BJ (cell line): ENCODE measurements at regions not wholly inside any gene's neighbourhood (a gene's known extent, or its start where the extent isn't known, plus 50 kb on each side); places are given as distances from the start of the nearest gene placed in this dataset.

Experiments used
- CTCF ChIA-PET: fragments of 350-600 bp; formaldehyde crosslinking; extraction: SDS; loops from one replicate; lab custom pipeline; 2021; ENCODE audit warnings: antibody characterized with exemption, inconsistent platforms; lab: Yijun Ruan, JAX
- POLR2A ChIA-PET: fragments of 300-600 bp; sonication (Branson Sonifier 250); formaldehyde crosslinking; extraction: SDS; loops from one replicate; lab custom pipeline; 2021; ENCODE audit warnings: antibody characterized with exemption; lab: Charles Lee
- DNase-seq: peaks from one replicate; pipeline ENCODE4 v3.0.0-alpha.2; 2011; ENCODE audit warnings: low read depth
- H3K27me3 ChIP-seq: 2 replicates; pipeline ENCODE4 v1.6.0; 2011; ENCODE audit warnings: low read length; ENCODE audit not compliant: control insufficient read depth, insufficient read depth
- H3K36me3 ChIP-seq: 2 replicates; pipeline ENCODE4 v1.5.1; 2011; ENCODE audit warnings: low read length; ENCODE audit not compliant: control insufficient read depth, insufficient read depth
- H3K4me3 ChIP-seq: 2 replicates; pipeline ENCODE4 v1.5.1; 2011; ENCODE audit warnings: low read depth, mild to moderate bottlenecking, control low read depth, low read length
- CTCF ChIP-seq: IDR thresholded peaks from 2 replicates; pipeline ENCODE4 v1.5.1; 2011; ENCODE audit warnings: low read depth, mild to moderate bottlenecking, control low read depth, inconsistent platforms, low read length, moderate library complexity; ENCODE audit not compliant: insufficient read depth

- DNase-seq: no peak
- ChIA-PET CTCF (no interaction called here), POLR2A (no interaction called here)
- no peaks in the 10 kb centered on the region for H3K27me3 ChIP-seq
- H3K4me3 ChIP-seq: no peak overlapping the region
- no peak for TF ChIP-seq CTCF
- H3K36me3 ChIP-seq: no peaks in the 10 kb centered on the region
Observed at GRCh38 chr6:92361990-92362389, 1057.4 kb downstream of the EPHA7 start.

GRCh38 chr6:92354270-92354829 is 1065.0 kb downstream of the EPHA7 start:
- ChIA-PET CTCF (no interaction called here), POLR2A (no interaction called here)
- Histone ChIP-seq H3K4me3 (no peak overlapping the region), H3K36me3 (no peaks in the 10 kb centered on the region), H3K27me3 (no peaks in the 10 kb centered on the region)
- no peak for TF ChIP-seq CTCF
- DNase-seq: no peak

DNA sequence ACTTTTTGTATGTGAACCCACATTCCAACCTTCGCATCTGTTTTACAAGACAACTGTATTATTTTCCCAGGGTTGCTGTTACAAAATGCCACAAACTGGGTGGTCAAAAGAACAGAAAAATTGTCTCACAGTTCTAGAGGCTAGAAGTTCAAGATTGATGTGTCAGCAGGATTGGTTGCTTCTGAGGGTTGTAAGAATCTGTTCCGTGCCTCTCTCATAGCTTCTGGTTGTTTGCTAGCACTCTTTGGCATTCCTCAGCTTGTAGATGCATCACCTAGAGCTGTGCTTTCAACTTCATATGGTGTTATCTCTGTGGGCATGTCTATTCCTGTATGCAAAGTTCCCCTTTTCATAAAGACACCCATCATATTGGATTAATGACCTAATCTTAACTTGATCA is 1067.2 kb downstream of the EPHA7 start:
- no peak overlapping the region for H3K4me3 ChIP-seq
- ChIA-PET CTCF (no interaction called here), POLR2A (no interaction called here)
- no peak for TF ChIP-seq CTCF
- no peaks in the 10 kb centered on the region for H3K27me3 ChIP-seq
- no peak for DNase-seq
- no peaks in the 10 kb centered on the region for H3K36me3 ChIP-seq

DNA sequence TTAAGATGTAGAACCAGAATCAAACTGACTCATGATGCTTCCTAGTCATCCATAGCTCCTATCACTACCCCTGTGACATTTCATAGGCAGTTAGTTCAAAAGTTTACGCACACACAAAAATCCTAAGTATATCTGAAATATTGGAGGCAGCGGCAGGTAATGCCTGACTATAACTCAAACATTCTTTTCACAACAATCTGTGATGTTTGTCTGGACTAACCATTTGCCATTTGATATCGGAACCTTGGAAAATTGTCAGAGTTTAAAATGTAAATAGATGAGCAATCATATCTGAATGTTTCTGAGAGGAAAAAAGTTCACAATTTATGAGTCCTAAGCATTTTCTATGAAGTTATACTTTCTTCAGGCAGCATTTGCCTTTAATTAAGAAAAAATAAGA is 1078.2 kb downstream of the EPHA7 start:
- TF ChIP-seq CTCF: no peak
- no peak overlapping the region for H3K4me3 ChIP-seq
- POLR2A ChIA-PET: no interaction called here
- H3K27me3 ChIP-seq: no peaks in the 10 kb centered on the region
- CTCF ChIA-PET: no interaction called here
- DNase-seq: no peak
- no peaks in the 10 kb centered on the region for H3K36me3 ChIP-seq

GRCh38 chr6:92339936-92340640 is 1079.3 kb downstream of the EPHA7 start:
- TF ChIP-seq CTCF: no peak
- ChIA-PET POLR2A (no interaction called here), CTCF (no interaction called here)
- Histone ChIP-seq H3K27me3 (no peaks in the 10 kb centered on the region), H3K4me3 (no peak overlapping the region), H3K36me3 (no peaks in the 10 kb centered on the region)
- DNase-seq: no peak
